ENCODE measurements at regions not wholly inside any gene's neighbourhood (a gene's known extent, or its start where the extent isn't known, plus 50 kb on each side); places are given as distances from the start of the nearest gene placed in this dataset.

DNA sequence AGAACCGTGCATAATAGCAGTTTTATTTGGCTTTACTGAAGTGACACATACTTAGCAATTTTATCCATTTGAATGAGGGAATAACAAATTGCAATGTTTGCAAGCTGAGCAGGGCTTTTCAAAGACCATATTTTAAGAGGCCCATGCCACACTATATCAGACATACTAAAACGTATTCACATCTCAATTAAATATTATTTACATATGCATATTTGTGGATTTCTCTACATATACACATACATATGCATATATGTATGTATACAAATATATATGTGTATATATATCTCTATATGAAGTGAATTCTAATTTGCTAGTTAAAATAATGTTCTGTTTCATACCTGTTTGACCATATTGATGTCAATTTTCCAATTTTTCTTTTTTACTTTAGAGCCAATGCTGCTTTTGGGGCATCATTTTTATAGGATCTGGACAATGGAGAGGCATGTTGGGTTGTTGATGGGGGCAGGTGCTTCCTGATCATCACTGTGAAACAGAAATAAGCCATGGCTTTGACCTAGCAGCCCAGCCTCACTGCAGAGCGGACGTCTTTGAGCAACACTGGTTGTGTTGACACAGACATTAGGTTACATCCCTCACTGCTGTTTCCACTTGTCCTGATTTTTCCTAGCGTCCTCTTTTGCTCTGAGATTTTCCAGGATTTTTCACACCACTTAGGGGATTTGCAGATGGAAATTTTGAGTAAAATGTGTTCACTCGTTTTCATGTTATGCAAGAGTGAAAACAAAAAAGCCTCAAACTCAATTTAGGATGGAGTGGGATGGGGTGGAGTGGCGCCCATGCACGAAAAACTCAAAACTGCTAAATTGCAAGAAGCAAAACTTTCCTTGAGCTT is 56.9 kb downstream of the RDH14 start:
- Histone ChIP-seq H3K4me1 (no peaks in the 10 kb centered on the region), H3K27ac (no peak overlapping the region), H3K36me3 (no peaks in the 10 kb centered on the region), H3K4me3 (no peak overlapping the region), H3K27me3 (no peaks in the 10 kb centered on the region), H3K9me3 (no peaks in the 10 kb centered on the region)
- TF ChIP-seq CTCF (IDR thresholded peaks at IDR 0.05): no peak
- DNase-seq: no peak

- Histone ChIP-seq H3K27me3 (no peaks in the 10 kb centered on the region), H3K36me3 (no peaks in the 10 kb centered on the region), H3K27ac (no peak overlapping the region), H3K9me3 (no peaks in the 10 kb centered on the region), H3K4me3 (no peak overlapping the region), H3K4me1 (no peaks in the 10 kb centered on the region)
- no peak for TF ChIP-seq CTCF (IDR thresholded peaks at IDR 0.05)
- no peak for TF ChIP-seq POLR2A (IDR thresholded peaks at IDR 0.05)
- DNase-seq: no peak
These were observed 58.3 kb downstream of the RDH14 start for GRCh38 chr2:18502142-18502541.

- H3K27ac ChIP-seq: no peak overlapping the region
- H3K4me1 ChIP-seq: no peaks in the 10 kb centered on the region
- H3K4me3 ChIP-seq: no peak overlapping the region
- TF ChIP-seq CTCF (IDR thresholded peaks at IDR 0.05) (no peak), POLR2A (IDR thresholded peaks at IDR 0.05) (no peak)
- no peaks in the 10 kb centered on the region for H3K27me3 ChIP-seq
- no peaks in the 10 kb centered on the region for H3K36me3 ChIP-seq
- no peak for DNase-seq
- no peaks in the 10 kb centered on the region for H3K9me3 ChIP-seq
These were observed 58.7 kb downstream of the RDH14 start for GRCh38 chr2:18501729-18502128.

GRCh38 chr2:18501156-18501555 is 59.3 kb downstream of the RDH14 start:
- TF ChIP-seq CTCF (IDR thresholded peaks at IDR 0.05): no peak
- no peak for TF ChIP-seq POLR2A (IDR thresholded peaks at IDR 0.05)
- no peak for DNase-seq
- H3K27me3 ChIP-seq: no peaks in the 10 kb centered on the region
- no peaks in the 10 kb centered on the region for H3K9me3 ChIP-seq
- H3K36me3 ChIP-seq: no peaks in the 10 kb centered on the region
- no peaks in the 10 kb centered on the region for H3K4me1 ChIP-seq
- H3K4me3 ChIP-seq: no peak overlapping the region
- H3K27ac ChIP-seq: no peak overlapping the region

DNA sequence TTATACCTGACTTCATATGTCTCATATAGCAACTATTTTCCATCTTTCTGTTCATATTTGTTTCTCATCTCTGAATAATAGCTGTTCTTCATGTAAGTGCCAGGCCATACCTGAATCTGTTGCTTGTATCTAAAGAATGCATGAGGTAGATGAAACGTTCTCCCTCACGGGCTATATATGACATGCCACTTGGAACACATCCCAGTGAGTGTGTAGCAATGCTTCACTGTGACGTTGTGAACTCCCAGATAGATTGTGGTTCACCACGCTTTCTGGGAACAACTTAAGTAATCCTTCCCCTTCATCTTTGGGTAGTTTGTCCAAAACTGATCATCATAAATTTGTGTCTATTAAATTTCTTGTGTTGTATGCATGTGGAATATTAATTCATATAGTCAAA is 60.1 kb downstream of the RDH14 start:
- Histone ChIP-seq H3K27ac (no peak overlapping the region), H3K4me3 (no peak overlapping the region), H3K9me3 (no peaks in the 10 kb centered on the region), H3K4me1 (no peaks in the 10 kb centered on the region), H3K36me3 (no peaks in the 10 kb centered on the region), H3K27me3 (no peaks in the 10 kb centered on the region)
- no peak for DNase-seq
- no peak for TF ChIP-seq CTCF (IDR thresholded peaks at IDR 0.05)
- no peak for TF ChIP-seq POLR2A (IDR thresholded peaks at IDR 0.05)
